ENCODE measurements at regions not wholly inside any gene's neighbourhood (a gene's known extent, or its start where the extent isn't known, plus 50 kb on each side); places are given as distances from the start of the nearest gene placed in this dataset.

DNA sequence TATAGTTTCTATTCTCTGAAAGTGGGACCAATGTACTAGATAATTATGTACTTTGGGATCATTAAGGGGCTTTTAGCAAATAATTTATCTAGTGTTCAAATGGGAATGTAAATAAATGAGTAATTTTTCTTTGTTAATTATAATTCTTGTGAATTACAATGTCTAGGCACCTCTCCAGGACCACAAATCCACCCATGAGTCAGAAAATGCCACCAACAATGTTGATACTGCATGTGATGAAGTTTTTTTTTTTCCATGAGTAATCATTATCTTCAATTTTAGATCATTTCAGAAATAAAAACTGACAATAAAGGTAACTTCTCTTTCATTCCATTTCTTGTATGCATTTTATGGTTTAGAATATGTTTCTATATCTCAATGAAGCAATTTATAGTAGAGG lies 470.3 kb downstream of the VRK1 start:
- no peak for DNase-seq (ENCODE audit: low read depth)

DNA sequence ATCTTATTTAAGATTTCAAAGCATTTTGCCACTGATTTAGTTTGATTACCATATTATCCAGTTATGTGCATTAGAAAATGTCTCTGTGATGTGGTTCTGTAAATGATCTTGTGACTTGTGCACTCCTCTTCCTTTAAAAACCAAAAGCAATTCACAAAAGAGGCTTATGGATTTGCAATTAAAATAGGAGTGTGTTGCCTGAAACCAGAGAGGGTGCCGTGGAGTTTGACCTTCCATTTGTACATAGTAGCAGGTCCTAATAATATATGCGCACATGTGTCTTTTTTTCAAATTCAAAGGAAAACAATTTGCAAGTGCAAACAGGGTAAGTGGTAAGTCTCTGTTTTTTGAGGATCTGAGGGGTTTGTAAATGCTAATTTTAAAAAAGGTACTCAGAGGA lies 470.9 kb downstream of the VRK1 start:
- no peak for DNase-seq (ENCODE audit: low read depth)

- DNase-seq (ENCODE audit: low read depth), result no peak
Measured at GRCh38 chr14:97270308-97270707, 473.1 kb downstream of the VRK1 start.

GRCh38 chr14:97271451-97271960 lies 474.3 kb downstream of the VRK1 start:
- no peak for DNase-seq (ENCODE audit: low read depth)

GRCh38 chr14:97273540-97273939 lies 476.4 kb downstream of the VRK1 start:
- DNase-seq (ENCODE audit: low read depth), result no peak

- DNase-seq (ENCODE audit: low read depth), result no peak
Measured at GRCh38 chr14:97274626-97275025, 477.4 kb downstream of the VRK1 start.

GRCh38 chr14:97275276-97275675 lies 478.1 kb downstream of the VRK1 start:
- DNase-seq (ENCODE audit: low read depth), result no peak

GRCh38 chr14:97276573-97276972 lies 479.4 kb downstream of the VRK1 start:
- no peak for DNase-seq (ENCODE audit: low read depth)

DNA sequence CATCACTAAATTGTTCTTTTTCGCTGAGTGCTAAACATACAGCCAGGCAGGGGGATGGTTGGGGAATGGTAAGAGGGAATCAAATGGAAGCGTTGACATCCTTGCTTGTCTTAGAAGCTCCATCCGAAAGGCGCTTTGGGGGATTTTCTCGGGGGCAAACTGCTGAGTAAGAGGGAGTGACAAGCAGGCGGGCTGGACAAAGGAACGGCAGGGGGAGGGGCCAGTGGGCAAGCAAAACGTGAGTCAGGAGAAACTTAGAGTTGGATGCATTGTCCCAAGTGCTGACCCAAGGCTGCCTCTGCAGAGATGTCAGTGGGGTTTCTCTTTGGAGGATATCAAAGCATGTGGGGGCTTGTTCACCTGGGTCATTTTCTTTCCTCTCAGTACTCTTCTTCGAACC lies 480.5 kb downstream of the VRK1 start:
- no peak for DNase-seq (ENCODE audit: low read depth)

GRCh38 chr14:97280526-97280925 lies 483.3 kb downstream of the VRK1 start:
- no peak for DNase-seq (ENCODE audit: low read depth)

- no peak for DNase-seq (ENCODE audit: low read depth)
Measured at GRCh38 chr14:97281741-97282140, 484.6 kb downstream of the VRK1 start.

- DNase-seq (ENCODE audit: low read depth), result no peak
Measured at GRCh38 chr14:97282210-97283004, 485.2 kb downstream of the VRK1 start.

DNA sequence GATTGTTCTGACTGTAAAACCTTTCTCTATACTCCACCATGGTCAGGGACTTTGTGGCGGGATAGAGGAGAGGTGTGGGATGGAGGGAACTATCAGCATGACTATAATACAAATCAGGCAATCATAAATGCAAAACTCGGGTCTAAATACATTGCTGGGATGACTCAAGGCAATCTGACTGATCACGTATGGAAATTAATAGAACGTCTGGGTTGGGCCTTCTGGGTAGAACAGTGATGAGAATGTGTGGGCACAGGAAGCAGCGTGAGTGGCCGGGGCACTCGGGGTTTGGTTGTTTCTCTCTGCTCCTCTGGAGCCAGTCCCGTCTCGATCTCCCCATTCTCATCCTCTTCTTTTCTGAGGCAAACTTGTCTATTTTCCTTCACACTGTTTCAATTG lies 485.8 kb downstream of the VRK1 start:
- DNase-seq (ENCODE audit: low read depth), result no peak

GRCh38 chr14:97283426-97283825 lies 486.2 kb downstream of the VRK1 start:
- DNase-seq (ENCODE audit: low read depth), result no peak

DNA sequence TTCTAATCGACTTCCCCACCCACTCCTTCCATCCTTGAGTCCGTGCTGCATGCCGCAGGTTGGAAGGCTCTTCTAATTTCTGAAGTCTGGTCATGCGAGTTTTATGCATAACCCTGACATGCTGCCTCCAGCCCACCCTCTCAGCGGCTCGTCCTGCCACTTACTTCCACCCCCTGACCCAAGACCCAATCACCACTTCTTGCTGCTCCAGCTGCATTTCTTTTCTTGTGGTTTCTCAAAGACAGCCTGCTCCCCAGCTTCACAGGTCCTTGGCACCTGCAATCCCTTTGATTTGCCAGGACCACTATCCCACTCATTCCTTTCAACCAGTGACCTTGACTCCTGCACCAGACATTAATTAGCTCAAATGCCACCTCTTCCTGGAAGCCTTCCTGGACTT lies 486.7 kb downstream of the VRK1 start:
- DNase-seq (ENCODE audit: low read depth), result no peak

GRCh38 chr14:97287956-97288355 lies 490.8 kb downstream of the VRK1 start:
- DNase-seq (ENCODE audit: low read depth), result no peak

DNA sequence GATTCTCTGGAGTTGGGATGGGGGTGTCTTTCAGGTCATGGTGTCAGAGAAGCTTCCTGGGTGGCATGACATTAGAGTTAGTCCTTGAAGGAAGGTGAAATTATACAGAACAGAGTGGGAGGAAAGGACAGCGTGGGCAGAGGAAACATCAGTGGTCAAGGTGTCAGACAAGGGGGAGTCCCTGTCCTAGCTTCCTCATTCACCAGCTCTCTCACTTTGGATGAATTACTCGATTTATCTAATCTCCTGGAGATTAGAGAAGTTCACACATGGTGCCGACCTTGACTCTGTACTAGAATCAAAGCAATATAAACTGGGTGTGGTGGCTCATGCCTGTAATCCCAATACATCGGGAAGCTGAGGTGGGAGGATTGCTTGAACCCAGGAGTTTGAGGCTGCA lies 492.9 kb downstream of the VRK1 start:
- DNase-seq (ENCODE audit: low read depth), result no peak

DNA sequence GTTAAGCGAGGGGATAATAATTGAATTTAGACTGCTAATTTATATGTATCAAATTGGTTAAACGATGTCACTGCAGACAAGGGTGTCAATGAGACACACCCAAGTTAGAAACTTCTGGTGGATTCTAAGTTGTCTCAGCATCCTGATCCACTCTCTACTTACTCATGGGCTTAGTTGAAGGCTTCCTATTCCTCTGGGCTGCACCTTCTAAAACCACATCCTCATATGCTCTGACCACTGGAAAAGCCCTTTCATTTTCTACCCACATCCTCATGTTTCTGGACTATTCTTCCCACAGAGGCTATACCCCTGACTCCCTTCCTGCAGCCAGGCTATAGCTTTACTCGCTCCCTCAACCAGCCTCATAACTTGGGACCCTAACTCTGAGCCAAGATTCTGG lies 493.8 kb downstream of the VRK1 start:
- DNase-seq (ENCODE audit: low read depth), result no peak

DNA sequence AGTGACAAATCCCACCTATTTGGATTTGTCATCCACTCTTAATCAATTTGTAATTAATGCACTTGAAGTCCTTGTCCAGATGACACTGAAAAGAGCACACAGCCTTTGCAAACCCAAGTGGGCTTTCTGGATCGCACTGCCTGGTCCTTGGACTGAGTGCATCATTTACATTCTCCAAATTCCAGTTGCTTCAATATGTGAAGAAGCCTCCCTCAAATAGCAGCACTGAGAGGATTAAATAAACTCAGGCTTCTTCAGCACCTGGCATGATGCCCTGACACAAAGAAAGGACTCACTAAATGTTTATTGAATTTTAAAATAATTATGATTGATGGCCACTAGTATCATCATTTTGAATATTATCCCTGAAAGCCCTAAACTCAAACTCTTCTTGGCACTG lies 496.5 kb downstream of the VRK1 start:
- no peak for DNase-seq (ENCODE audit: low read depth)

DNA sequence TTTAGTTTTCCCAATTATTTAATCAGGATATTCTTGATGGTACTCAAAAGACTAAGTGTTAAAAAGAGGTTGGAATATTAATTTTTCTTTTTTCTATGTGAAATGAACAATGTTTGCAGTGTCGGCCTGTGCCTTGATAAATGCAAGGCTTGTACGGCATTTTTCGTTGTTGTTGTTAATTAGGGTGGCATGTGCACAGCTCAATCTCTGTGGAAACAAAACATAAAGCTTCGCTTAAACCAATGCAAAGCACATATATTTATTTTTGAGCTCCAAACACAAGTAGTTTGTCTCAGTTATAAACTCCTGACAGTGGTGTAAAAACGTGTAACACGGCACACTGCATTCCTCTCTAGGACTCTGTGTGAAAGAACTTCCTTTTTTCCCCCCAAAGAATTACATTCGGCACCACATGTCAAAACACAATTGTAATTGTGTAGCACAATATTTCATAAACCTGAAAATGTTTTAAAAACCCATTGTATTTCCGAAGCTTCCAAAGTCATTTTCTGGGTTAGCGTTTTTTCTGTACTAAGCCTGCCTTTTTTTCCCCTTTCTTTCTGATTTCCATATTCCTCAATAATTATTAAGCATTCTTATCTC lies 498.0 kb downstream of the VRK1 start:
- no peak for DNase-seq (ENCODE audit: low read depth)

- DNase-seq (ENCODE audit: low read depth), result no peak
Measured at GRCh38 chr14:97296176-97296575, 499.0 kb downstream of the VRK1 start.

GRCh38 chr14:97297100-97297499 lies 499.9 kb downstream of the VRK1 start:
- DNase-seq (ENCODE audit: low read depth), result no peak

DNA sequence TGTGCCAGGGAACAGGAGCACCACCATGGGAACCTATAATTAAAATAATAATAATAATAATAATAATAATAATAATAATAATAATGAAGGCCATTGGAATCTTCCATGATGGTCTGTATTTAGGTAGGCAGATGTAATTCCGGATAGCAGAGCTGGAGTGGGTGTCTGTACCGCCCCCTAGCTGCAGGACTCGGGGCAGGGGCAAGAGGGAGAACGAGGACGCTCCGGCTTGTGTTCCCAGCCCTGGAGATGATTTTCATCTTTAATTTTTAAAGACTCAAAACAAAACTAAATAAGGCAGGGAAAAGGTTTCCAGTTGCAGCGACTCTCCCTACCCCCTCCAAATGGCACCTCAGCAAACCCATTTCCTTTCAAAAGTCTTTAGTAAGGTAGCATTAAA lies 501.1 kb downstream of the VRK1 start:
- no peak for DNase-seq (ENCODE audit: low read depth)

GRCh38 chr14:97298736-97299135 lies 501.6 kb downstream of the VRK1 start:
- no peak for DNase-seq (ENCODE audit: low read depth)

Measured in HS-5 (cell line).